LoVo (cell line): ENCODE measurements at regions not wholly inside any gene's neighbourhood (a gene's known extent, or its start where the extent isn't known, plus 50 kb on each side); places are given as distances from the start of the nearest gene placed in this dataset.
A peak's percentile ranks its signal among the peaks of the same experiment; 100 is the strongest.
"Not testable (repeated sequence)": the region's sequence is repeated elsewhere in the genome, so short reads cannot be mapped to it uniquely, and the experiment has no call there.

Source experiments
- DNase-seq: peaks from one replicate; pipeline ENCODE4 v3.0.0-alpha.2; 2016; ENCODE audit warnings: low spot score

DNA sequence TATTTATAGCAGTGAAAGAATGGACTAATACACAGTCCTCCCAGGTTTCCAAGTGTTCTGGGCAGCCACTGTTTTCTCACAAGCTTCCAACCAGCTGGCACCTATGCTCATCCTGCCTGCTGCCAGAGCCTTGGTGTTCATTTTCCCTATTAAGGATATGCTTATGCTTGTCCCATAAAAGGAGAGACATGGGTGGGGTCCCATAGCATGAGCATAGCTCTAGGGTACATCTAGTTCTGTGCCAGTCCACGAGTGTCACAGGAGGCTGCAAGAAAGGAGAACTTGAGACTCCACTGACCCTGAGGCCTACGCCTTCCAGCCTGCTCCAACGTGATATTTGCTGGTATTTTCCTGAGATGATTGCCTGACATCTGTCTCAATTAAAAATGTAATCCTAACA is 192.4 kb upstream of the PTGFR start:
- DNase-seq: no peak

DNA sequence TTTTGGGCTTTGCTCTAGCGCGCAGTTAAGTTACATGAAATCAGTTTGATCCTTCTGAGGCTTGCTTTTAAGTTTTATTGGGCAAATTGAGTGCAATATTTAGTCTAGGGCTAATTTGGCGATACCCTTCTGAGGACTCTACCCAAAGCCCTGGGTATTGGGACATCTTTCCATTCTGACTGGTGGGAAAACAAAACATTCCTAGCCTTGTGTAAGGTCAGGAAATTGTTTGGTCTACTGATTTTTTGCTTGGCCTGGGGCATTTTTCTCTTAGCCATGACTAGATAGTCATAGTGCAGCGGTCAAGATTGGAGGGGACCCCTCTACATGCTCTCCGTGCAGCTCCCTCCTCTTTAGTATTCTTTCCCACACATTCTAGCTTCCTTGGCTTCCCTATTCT is 189.6 kb upstream of the PTGFR start:
- no peak for DNase-seq

DNA sequence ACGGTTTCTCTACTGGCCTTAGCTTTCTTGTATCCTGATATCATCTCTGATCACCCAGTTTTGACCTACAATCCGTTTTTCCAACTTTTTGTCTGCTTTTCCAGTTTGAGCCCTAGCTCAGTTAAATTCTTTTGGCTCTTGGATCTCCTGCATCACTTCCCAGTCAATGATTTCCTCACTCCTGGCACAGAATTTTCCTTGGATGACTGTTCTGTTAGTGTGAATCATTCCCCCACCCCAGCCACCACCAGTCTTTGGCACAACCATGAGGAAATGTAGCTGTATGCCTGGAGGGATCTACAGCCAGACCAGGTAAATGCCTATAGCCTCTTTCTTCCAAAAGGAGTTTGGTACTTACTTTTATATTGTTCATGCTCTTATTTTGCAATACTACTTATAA is 187.2 kb upstream of the PTGFR start:
- DNase-seq: peak; percentile 16

DNA sequence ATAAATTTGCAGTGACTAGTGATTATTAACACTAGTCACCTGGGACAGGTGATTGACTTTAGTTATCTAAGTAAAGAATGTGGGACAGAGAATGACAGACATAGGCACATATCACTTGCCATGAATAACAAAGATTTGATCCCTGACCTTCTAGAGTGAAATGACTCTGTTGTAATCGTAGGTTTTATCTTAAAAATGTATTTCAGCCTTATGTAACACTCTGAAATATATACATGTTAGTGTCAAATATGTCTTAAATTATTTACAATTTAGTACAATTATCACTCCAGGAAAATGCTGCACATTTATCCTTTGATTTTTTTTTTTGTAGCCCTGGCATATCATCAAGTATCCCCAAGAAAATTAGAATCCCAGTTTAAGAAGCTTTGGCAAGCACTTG is 186.4 kb upstream of the PTGFR start:
- DNase-seq: no peak

DNA sequence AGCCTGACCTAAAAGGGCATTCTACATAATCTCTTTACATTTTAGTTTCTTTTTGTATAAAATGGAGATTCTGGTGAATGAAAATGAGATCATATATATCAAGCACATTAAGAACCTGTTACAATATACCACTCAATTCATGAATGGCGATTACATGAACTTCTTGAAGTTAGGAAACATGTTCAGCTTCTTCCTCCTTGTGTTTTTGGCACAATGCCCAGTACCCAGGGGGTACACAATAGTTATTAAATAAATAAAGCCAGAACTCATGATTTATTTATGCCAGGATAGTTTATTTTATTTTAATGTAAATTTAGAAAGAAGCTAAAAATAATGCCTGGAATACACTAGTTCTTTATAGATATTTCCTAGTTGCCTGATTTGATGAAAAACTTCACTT is 186.0 kb upstream of the PTGFR start:
- no peak for DNase-seq

DNA sequence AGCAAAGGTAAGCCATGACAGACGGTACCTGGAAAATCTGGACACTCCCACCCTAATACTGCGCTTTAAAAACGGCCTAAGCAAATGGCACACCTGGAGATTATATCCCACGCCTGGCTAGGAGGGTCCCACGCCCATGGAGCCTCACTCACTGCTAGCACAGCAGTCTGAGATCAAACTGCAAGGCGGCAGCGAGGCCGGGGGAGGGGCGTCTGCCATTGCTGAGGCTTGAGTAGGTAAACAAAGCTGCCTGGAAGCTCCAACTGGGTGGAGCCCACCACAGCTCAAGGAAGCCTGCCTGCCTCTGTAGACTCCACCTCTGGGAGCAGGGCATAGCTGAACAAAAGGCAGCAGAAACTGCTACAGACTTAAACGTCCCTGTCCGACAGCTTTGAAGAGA is 180.5 kb upstream of the PTGFR start:
- DNase-seq: not testable (repeated sequence)

DNA sequence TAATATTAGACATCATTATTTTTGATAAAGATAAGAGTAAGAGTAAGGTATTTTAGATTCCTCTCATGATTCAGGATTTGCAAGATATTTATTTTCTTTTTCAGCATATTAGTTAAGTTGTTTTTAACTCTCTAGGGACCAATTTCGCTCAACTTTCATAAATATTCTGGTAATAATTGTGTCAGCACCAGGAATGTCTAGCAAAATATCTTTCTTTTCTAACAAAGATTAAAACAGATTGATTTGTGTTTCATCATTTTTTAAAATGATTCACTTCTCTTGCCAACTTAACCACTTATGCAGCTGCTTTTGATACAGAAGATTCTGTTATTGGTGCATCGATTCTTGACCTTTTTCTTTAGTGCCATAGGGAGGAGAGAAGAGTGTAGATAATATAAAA is 172.8 kb upstream of the PTGFR start:
- no peak for DNase-seq

DNA sequence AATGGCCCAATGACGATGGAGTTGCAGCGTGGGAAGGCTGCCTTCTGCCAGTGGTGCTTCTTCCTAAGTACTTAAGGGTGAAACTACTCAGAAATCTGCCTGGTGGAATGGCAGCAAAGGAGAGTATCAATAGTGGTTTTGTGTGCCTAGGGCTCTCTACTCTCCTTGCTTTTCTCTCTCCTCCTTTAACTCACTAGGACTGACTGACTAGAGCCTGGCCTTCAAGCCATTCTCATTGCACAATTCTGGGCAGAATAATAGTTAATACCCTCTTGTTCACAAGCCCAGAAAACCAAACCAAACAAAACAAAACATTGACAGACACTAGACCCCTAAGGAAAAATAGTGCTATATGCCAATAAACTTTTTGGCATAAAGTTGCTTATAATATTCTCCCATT is 171.2 kb upstream of the PTGFR start:
- DNase-seq: no peak

DNA sequence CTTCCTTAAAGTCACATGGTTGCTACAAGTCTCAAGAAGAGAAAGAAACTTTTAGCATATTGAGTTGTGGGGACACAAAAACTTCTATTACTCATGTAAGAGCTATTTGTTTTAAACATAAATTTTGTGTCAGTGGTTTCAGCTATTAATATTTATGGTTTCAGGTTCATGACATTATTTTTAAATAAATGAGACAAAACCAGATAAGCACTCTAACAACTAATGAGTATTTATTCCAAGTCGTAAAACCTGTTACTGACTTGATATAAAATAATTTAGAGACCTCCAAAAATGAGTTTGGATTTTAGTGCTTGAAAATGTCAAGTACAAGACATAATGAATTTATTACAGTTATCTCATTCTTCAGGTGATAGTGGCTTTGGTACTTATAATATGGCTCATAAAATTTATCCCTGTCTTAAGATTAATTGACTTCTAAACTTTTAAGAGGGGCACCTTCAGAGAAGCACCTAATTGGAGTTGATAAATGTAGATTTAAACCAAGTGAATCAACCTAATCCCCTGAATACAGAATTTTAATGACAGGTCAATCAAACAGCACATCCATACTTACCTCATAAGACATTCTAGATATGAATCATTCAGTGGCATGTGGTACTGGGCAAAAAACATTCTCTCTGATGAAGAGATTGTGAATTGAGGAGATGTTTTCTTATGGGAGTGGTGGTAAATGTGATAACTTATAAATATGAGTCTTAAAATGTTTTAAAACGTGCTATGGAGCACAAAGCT is 167.7 kb upstream of the PTGFR start:
- DNase-seq: no peak

DNA sequence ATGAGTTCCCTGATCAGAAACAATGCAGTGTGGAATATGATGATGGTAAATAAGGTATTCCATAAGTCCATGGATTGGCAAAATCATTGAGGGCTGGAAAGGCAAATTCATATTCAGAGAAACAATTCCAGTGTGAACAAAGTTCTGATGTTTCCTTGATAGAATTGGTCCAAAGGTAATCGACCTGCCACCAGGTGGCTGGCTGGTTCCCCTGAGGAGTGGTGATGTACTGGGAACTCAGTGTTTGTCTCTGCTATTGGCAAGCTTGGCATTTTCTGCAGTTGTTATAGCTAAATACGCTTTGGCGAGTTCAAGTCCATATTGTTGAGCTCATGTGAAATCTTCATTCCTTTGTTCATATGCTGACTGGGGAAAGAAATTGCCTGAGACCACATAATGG is 165.5 kb upstream of the PTGFR start:
- no peak for DNase-seq

DNA sequence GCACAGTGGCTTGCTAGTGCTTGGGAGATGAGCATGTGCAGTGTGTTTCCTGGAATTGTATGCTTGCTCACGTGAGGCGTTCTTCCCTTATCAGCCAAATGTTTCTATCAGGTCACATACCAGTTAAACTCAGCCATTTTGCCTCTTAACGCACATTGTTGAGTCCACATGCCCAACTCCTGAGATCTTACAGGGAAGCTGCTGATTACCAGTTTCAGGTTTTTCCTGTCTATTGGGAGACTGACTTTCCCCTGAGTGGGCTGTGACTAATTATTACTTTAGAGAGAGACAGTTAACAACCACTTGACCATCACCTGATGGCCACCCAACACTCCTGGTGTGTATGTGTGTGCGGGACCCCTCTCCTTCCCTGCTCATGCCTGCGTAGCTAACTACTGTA is 161.3 kb upstream of the PTGFR start:
- no peak for DNase-seq

DNA sequence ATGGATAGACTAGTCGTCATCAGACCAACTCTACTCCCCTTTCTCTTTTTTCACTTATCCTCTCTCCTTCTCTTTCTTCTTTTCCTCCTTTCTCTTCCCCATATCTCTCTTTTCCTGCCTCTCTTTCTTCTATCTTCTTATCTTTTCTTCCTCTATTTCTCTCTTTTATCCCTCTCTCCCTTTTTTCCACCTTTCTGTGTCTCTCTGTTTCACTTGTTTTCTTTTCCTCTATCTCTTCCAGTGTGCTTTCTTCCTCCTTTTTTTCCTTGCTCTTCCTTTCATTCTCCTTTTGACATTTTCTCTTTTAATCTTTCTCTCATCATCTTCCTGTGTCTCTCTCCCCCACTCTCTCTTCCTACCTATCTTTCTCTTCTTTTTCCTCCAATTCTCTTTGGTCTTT is 159.0 kb upstream of the PTGFR start:
- no peak for DNase-seq

DNA sequence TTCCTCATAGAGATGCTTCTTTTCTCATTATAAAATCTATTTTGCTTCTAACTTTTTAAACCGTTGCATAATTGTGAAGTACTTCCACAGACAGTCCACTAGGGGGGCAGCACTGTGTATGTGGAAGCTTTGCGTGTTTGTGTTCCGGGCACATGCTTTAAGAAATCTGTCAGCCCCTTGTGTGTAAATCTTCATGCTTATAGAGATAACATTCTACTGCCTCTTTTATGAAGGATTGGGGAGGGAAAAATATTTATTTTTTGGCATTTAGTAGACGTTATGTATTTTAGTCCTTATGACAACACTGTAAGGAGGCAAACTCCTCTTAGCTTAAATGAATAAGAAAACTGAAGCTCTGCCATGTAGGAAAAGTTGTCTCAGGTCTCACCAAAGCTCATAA is 157.3 kb upstream of the PTGFR start:
- peak; percentile 46 for DNase-seq

DNA sequence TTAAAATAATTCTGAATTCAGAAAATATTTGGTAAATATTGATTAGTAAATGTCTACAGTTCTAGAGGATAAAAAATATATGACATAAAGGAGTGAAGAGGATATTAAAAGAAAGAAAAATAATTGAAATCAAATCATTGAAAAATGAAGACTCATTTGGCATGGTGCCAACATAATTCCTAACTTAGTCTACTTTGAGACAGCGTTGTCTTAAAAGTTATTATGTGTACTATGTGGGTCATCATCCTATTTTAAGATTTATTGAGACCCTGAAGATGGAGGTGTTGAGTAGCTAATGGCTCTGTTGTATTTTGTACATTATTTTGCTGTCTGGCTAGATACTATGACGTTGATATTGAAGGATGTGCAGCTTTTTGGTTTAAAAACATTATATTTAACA is 156.7 kb upstream of the PTGFR start:
- DNase-seq: no peak

DNA sequence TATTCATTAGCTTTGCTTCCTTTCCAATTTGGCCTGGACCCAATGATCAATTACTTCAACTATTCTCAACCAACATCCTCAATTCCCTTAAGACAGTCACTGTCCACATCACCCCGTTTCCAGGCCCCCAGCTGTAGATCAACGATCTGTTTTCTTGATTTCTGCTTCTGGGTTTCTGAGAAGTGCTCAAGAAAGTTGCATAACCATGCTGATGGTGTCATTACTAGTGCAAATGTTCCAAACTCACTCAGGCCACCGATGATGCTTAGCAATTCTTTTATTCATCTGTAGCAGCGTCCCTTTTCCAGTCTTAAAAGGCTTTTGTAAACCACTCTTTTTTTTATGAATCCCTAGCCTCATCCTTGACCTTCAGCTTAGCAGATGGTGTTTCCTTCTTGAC is 155.8 kb upstream of the PTGFR start:
- no peak for DNase-seq

DNA sequence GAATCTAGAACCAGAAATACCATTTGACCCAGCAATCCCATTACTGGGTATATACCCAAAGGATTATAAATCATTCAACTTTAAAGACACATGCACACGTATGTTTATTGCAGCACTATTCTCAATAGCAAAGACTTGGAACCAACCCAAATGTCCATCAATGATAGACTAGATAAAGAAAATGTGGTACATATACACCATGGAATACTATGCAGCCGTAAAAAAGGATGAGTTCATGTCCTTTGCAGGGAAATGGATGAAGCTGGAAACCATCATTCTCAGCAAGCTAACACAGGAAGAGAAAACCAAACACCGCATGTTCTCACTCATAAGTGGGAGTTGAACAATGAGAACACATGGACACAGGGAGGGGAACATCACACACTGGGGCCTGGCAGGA is 154.0 kb upstream of the PTGFR start:
- DNase-seq: not testable (repeated sequence)

DNA sequence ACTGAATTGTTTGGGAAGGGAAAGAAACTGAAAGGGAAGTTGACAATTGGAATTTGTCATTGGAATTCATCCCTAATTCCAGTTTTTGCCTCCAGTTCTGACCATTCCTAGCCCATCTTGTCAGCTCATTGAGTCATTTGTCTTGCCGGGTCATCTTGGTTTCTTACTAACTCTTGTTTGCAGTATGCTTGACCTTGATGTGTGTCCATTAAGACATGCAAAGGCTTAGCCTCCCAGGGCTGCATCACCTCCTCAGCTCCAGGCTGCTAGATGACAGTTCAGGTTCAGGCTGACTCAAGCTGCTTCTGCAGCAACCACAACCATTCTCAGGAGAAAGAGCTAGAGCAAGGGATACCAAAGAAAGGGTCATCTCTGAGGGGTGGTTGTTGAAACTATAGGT is 151.3 kb upstream of the PTGFR start:
- no peak for DNase-seq

DNA sequence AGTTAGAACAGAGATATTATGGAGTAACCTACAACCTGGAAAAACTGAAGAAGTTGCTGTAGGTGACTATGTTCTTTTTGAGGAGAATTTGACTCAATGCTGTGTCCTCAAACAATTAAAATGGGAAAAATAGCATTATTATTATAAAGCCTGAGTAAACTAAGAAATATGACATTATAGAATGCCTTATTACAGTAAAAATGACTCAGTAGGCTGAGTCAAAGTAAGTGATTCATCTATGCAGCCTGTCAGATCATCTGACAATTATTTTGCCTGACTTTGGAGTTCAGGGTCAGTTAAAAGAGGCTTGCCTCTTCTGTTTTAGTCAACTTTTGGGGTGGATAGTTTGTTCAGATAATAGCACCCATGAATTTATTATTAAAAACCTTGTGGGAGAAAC is 150.8 kb upstream of the PTGFR start:
- peak; percentile 12 for DNase-seq

DNA sequence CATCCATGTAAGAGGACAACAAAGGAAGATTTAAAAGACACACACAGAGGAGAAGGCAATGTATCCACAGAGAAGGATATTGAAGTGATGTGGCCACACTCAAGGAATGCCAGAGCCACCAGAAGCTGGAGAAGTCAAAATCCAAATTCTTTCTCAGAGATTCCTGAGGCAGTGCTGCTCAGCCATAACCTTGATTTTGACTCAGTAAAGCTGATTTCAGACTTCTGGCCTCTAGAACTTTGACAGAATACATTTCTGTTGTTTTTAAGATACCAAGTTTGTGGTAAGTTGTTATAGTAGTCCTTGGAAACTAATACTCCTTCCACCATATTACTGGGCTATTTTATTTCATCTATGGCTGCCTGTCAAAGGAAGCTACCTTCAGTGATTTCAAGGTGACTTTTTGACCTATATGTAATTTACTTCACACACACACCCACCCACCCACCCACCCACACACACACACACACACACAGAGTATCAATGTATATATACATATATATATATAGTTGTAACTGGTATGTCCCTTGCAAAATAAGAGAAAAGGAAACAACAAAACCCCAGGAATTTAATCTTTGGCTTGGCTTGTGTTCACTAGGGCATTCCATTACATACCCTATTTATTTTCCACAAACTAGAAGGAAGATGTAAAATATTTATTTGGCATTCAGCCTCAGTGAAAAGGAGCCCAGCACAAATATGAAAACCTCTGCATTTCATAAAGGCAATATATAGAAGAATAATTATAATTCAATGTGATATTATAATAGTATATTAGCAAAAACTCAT is 142.1 kb upstream of the PTGFR start:
- no peak for DNase-seq

DNA sequence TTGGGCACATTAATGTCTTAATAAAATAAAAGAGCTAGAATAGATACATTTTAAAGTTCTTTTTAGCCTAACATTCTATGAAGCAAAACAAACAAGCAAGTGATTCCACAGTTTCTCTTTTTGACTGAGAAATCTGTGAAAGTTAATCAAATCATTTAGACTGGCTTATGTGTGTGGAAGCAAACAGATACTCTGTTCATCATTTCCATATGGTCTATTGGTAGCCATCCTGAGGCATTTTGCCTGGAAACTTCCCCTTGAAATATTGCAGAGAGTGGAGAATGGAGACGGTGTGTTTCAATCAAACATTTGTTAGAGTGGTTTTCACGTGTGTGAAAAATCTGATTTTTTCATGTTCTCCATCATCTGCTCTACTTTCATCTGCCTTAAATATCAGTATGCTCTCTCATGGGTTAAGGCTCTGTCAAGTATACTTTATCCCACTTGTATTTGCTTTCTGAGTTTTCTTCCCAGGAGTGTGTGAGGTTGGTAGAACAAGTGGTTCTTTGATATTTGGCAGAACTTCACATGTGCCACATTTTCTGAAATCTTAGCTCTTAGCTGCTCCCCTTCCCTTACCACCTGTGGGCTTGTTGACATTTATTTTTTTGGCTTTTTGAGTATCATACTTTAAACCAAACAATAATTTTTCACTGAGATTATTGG is 139.1 kb upstream of the PTGFR start:
- DNase-seq: no peak

DNA sequence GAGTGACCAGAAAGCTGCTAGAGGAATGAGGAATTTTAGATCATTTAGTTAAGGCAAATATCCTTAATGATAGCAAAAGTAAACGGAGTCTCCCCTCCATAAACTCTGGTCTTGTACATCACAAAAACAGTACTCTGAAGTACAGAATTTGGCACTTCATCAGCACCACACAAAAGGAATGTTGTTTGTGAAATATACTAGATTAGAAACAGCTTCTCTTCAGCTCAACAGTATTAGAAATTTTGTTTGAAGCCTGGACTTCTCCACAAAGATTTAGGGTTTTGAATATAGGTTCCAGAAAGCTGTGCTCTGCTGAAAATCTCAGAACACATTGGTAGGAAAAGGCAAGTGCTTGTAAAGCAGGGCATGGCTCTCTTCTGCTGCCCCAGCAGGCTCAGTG is 135.1 kb upstream of the PTGFR start:
- DNase-seq: no peak

DNA sequence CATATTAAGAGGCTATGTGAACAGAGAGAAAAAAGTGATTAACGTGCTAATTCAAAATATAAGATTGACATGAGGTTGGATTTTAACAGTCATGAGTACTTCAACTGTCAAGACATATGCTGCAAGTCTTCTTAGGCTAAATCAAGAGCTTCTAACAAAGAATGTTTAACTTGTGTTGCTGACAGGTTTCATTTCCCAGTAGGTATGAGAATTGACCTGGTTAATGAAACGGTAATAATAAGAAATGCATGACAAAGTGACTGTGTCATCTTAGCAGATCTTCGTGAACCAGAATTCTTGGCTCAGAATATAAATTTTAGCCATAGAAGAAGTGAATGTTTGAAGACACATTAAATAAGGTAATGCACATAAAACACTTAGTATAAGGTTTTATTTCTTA is 132.6 kb upstream of the PTGFR start:
- no peak for DNase-seq

DNA sequence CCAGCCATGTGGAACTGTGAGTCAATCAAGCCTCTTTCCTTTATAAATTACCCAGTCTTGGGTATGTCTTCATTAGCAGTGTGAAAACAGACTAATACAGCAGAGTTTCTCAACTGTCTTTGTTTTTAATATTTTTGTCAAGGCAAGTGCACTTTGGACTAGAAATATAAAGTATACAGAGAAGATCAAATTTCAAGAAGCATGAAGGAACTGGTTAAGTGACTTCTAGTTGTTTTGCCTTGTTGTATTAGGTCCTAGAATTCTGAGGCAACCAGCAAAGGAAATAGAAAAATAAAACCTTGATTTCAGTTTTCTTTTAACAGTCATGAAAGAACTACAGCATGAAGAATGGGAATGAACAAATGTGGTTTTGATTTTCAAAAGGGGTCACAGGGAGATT is 131.1 kb upstream of the PTGFR start:
- DNase-seq: no peak
